ENCODE measurements at regions not wholly inside any gene's neighbourhood (a gene's known extent, or its start where the extent isn't known, plus 50 kb on each side); places are given as distances from the start of the nearest gene placed in this dataset.

DNA sequence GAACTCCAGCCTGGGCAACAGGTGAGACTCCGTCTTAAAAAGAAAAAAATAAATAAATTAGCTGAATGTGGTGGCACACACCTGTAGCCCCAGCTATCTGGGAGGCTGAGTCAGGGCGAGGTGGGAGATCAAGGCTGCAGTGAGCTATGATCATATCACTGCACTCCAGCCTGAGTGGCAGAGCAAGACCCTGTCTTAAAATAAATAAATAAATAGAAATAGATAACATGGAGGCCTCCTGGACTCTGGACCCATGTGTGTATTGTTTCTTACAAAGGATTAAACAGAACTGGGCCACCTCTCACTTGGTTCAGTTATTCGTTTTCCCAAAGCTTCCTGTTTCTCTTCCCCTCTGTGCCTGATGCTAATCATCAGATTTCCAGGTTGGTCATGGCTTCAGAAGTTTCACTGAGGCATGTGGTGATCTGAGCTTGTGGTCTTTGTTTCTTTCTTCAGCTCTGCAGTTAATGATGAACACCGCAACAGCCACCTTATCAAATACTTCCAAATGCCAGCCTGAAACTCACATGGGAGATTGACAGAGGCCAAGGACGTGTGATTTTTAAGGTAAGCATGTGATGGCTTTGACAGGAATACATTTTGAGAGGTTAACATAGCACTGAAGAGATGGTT lies 83.3 kb upstream of the MAP4K4 start:
- no peak for TF ChIP-seq EZH2 (IDR thresholded peaks at IDR 0.05; ENCODE audit: borderline replicate concordance)
- TF ChIP-seq, protein P1, sequence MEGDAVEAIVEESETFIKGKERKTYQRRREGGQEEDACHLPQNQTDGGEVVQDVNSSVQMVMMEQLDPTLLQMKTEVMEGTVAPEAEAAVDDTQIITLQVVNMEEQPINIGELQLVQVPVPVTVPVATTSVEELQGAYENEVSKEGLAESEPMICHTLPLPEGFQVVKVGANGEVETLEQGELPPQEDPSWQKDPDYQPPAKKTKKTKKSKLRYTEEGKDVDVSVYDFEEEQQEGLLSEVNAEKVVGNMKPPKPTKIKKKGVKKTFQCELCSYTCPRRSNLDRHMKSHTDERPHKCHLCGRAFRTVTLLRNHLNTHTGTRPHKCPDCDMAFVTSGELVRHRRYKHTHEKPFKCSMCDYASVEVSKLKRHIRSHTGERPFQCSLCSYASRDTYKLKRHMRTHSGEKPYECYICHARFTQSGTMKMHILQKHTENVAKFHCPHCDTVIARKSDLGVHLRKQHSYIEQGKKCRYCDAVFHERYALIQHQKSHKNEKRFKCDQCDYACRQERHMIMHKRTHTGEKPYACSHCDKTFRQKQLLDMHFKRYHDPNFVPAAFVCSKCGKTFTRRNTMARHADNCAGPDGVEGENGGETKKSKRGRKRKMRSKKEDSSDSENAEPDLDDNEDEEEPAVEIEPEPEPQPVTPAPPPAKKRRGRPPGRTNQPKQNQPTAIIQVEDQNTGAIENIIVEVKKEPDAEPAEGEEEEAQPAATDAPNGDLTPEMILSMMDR (IDR thresholded peaks at IDR 0.05; ENCODE audit: poor library complexity), result no peak
- no peak for TF ChIP-seq EZH2phosphoT487 (IDR thresholded peaks at IDR 0.05; ENCODE audit: low read depth, severe bottlenecking, unreplicated experiment)
